Limb (tissue), 2 donors: ENCODE measurements at regions not wholly inside any gene's neighbourhood (a gene's known extent, or its start where the extent isn't known, plus 50 kb on each side); places are given as distances from the start of the nearest gene placed in this dataset.
A peak's percentile ranks its signal among the peaks of the same experiment; 100 is the strongest.

Source experiments
- DNase-seq, 2 donors: peaks; one replicate each; pipeline ENCODE4 v3.0.0-alpha.2; 2016; ENCODE audit errors: extremely low spot score in 2 of 2

DNA sequence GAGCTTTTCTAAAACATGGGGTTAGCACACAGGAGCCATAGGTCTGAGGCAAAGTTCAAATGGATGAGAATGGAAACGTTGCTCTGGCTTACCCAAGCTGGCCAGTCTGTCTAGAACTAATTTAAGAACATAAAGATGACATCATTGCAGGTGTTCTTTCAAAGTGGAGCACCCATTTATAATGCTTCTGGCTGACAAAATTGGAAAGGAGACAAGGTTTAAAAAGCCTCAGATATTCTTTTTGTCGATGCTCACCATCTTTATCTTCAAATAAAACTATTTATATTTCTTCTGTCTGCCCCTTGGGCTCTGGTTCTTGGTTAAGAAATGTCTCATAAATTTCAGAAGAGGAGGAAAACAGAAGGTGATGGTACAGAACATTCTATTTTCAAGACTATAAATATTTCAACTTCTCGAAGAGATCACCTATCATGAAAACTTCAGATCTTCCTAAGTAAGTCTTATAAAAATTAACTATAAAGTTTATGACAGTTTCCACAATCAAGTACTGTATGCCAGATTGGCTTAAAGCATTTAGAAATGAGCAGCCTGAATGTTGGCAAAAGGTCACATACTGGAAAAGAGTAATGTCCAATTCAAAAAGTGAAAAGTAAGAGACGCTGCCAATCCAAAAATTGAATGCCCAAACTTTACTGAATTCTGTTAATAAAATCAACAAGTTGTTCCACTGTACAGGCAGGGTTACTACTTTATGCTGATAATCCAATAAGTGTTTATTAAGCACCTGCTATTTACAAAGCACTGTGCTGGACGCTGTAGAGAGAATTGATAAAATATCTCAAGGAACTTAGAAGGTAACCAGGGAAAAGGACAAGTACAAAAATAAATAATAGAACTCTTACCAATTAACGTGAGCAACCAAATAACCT, 92.0 kb downstream of the ETS2 start:
- DNase-seq = no peak

DNA sequence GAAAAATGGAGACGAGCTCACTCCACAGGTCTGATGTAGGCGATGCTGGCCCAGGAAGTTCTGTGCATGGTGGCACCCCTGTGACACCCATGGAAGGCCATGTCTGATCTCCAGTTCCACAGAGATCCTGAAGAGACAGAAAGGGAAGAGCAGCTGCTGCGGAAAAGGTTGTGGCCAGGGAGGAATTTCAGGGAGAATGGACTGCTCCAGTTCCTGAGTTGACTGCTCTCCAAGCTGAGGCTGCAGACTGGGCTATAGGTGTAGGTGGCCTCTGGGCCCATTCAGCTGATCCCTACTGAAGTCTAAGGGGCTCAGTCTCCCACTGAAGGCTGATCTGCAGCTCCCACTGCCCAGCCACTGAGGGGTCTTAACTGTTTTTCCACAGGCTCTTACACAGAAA, 89.2 kb downstream of the ETS2 start:
- DNase-seq = no peak

DNA sequence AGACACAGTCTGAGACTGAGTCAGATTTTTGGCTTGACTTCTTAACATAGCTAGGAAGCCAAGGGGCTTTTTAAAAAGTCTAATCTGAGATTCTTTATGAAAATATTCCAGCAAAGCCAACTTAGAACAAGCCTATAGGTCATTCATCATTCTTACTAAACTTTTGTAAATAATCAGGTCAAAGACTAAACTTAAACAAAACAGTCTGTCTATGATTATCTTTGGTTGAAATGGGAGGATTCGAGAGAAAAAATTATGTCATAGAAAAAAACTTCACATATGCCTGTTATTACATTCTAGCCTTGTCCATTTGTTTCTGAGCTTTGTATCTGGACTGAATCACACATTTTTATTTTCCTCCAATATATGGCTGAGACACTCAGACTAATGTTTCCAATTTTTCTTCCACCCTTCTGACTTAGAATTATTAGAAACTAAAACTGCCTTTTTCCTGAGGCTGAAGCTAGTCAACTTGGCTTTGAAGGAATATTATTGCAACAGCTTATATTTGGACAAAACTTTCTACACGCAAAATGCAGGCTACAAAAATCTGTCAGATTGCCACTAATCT, 83.3 kb downstream of the ETS2 start:
- DNase-seq = peak in 1 of 2 donors; percentile 51

DNA sequence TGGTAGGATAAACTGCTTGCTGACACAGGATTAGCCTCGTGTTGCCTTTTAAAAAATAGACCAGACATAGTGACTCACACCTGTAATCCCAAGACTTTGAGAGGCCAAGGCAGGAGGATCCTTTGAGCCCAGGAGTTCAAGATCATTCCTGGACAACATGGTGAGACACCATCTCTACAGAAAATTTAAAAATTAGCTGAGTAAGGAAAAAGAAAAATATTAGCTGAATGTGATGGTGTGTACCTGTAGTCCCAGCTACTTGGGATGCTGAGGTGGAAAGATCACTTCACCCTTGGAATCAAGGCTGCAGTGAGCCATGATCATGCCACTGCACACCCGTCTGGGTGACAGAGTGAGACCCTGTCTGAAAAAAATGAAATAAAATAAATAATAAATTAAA, 82.0 kb downstream of the ETS2 start:
- no peak for DNase-seq

DNA sequence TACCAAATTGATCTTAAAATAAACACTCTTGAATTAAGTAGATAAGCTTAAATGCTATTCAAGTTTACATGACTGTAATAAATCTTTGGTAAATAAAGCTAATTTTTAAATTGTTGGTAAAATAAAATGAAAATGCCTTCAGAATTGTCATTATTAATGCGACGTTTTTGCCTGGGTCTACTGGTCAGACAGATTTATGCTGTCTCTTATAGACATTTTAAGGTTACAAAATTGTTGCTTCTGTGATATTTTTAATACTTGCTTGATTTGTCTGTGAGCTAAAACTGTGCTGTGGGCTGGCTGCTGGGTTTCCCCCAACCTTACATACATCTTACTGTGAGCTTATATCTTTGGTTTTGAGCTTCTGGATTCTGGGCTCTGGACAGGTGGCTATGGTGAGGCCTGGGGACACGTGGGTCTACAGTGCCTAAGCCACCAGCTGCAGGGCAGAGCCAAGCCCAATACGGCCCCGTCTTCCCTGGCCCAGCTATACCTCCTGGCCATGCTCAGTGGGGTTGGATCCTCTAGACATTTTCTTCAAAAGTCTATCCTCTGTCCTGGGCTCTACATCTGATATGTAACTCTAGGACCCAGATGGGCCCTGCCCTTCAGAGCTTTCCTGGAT, 81.4 kb downstream of the ETS2 start:
- DNase-seq = no peak

DNA sequence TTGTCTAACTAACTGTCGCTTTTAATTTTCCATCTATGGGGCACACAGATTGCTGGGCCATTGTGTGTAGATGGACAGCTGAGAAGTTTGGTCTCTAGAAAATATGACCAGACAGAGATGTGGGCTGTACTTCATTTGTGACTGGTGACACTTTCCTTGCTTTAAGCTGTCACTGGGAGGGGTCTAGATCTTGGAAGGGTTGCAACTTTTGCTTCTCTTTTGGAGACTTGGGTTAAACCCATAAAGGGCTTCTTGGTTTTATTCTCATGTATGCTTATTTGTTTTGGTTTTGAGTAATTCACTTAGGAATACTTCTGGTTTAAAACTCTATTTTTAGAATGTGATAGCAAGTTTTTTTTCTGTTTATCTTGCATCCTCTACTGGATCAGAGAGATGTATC, 80.2 kb downstream of the ETS2 start:
- DNase-seq = no peak

DNA sequence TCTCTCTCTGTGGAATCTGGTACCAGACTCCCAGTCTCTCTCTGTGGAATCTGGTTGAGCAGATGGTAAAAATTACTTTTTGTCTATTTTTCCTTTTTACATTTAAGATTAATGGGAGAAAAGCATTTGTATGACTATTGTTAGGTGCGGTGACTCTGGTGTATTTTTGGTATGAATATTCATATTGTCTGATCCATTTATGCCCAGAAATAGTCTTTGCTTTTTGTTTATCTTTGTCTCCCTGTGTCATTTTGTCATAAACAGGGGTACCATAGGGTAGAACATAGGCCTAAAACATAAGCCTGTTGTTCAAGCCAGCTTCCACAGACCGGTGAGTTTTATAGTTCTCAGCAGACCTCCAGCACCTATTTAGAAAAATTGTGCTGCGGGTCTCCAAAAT, 78.7 kb downstream of the ETS2 start:
- no peak for DNase-seq

DNA sequence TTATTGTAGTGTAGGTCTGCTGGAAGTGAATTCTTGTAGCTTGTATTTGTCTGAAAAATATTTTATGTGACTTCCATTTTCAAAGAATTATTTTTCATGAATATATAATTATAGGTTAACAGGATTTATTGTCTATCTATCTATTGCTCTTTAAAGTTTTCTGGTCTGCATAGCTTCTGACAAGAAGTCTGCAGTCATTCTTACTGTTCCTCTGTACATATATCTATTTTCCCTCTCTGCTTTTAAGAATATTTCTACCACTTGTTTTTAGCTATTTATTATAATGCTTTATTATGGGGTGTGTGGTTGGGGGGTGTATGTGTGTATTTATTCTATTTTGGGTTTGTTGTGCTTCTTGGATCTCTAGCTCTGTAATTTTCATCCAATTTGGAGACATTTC, 77.4 kb downstream of the ETS2 start:
- DNase-seq = no peak

DNA sequence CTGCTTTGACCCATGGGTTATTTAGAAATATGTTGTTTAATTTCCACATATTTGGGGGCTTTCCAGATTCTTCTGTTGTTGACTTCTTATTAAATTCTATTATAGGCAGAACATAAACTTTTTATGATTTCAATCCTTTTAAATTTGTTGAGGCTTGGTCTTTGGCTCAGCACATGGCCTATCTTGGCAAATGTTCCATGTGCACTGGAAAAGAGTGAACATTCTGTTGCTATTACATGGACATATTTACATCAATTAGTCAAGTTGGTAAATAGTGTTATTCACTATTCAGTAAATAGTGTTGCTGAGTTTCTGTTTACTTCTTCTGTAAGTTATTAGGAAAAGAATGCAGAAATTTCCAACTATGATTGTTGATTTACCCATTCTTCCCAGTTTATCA, 75.4 kb downstream of the ETS2 start:
- DNase-seq = no peak

DNA sequence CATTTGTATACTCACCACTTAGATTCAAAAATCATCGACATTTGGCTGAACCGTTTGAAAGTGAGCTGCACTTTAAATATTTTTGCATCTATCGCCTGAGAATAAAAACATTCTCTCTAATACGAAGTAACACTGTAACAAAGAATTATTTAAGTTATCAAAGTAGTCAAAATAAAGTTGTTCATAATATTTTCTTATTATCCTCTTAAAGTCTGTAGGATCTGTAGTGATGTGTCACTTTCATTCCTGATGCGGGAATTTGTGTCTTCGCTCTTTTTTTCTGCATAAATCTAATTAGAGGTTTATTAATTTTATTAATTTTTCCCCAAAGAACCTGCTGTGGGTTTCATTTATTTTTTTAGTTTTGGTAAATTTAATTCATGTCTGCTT, 74.8 kb downstream of the ETS2 start:
- no peak for DNase-seq

DNA sequence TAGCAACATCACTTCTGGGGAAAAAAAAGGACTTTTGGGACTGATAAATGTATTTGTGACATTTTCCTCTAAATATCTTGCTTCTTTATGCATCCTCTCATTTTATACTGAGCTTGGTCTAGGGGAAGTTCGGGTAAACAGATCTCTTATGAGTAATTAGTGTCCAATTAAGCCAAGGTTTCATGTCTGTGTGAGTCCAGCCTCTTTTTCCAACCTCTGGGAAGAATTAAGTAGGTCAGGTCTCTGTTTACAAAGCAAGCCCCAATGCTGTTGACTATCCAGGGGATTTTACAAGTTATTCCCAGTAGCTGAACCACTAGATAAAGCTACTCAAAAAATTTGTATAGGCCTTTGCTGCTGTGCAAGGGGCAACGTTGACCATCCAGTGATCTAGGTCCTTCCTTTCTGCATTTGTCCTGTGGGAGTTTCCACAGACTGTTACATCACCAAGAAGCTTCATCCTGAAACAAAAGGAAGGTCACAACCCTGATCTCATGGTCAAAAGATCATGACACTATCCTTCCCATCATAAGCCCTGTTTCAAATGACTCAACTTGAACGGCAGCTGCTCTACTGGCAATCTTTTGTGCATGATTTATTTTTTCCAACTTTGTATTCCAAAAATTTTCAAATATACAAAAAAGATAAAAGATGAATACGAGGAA, 74.3 kb downstream of the ETS2 start:
- no peak for DNase-seq

DNA sequence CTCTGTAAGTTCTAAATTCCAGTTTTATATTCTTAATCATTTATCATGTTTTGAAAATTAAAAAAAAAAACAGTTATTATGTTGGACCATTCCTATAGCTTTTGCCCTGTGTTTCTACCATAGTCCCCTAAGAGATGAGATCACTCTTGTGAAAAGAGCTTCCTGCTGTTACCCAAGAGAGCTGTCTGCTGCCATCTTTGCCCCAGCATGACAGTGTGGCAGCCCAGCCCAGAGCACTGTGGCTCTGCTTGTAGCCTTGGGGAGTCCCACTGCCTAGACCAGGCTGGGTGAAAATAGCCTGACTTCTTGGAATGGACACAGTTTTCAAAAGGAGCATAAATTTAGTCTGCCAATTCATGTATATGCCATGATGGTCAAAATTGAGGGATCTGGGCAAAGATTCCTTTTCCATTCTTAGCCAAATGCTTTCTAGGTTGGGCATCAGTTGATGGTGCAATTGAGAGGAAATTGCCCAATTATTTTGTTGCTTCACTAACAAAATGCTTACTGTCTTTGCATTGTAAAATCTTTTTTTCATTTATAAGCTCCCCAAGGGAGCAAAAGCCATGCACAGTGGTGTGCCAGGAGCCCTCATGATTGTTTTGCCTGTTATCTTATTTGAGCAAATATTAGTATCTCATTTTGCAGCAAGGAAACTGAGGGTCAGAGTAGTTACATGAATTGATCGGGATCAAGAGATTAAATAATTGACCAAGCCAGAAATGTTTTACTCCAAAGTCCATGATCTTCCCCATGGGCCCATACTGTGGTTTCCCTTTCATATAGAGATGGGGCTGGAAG, 72.8 kb downstream of the ETS2 start:
- DNase-seq = no peak

DNA sequence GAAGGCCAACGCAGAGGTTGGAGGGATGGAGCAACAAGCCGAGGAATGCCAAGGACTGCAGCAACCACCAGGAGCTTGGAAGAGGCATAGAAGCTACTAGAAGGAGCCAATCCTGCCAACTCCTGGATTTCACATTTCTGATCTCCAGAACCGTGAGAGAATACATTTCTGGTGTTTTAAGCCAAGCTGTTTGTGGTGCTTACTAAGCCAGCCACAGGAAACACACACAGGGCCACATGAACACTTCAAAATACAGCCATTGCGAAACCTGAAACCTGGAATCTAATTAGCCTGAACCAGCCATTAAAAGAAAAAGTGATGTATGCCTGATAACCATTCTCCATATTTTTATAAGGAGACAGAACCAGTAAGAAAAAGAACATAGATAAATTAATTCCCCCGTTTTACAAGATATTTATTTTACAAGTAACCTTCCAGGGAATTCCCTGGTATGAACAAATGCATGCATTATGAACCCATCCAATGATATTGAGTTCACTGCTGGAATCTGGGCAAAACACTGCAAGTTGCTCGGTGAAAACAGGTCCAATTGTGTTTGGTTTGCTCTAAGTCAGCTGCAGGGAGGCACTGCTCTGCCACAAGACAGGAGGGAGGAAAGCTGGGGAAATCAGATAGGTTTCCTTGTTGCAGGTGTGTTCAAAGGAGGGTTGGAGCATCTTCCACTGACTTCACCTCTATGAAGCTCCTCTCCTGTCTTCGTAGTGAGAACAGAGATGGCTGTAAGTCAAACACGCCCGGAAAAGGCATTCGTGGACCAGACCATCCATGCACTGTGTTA, 70.2 kb downstream of the ETS2 start:
- no peak for DNase-seq
